GM21447 (cell line): ENCODE measurements at regions not wholly inside any gene's neighbourhood (a gene's known extent, or its start where the extent isn't known, plus 50 kb on each side); places are given as distances from the start of the nearest gene placed in this dataset.
"Not testable (repeated sequence)": the region's sequence is repeated elsewhere in the genome, so short reads cannot be mapped to it uniquely, and the experiment has no call there.

ENCODE experiments used
- ATAC-seq: cut with Tn5 transposase; IDR thresholded peaks from one replicate; pipeline ENCODE4 v1.9.1; 2021; ENCODE audit not compliant: unreplicated experiment

GRCh38 chr3:28139288-28139687 lies 102.1 kb upstream of the CMC1 start:
- ATAC-seq, result no peak

- ATAC-seq, result no peak
These were observed 101.3 kb upstream of the CMC1 start for GRCh38 chr3:28139967-28140634.

- ATAC-seq, result no peak
These were observed 100.8 kb upstream of the CMC1 start for GRCh38 chr3:28140664-28141063.

DNA sequence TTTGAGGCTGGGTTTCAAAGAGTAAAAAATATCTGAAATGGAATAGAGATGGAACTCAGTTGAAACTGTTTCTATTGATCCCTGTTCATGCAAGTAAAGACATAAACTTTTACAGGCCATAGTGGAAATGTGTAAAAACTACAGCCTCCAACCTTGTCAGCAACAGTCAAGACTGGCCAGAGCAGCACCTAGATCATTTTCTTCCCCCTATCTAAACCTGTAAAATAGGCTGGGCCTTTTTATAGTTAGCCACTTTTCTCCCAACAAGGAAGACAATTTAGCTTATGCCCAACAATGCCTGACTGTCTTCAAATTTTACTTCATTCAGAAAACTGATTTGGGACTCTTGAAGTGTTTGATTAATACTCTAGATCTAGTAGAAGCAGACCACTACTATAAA lies 91.5 kb upstream of the CMC1 start:
- ATAC-seq, result no peak

DNA sequence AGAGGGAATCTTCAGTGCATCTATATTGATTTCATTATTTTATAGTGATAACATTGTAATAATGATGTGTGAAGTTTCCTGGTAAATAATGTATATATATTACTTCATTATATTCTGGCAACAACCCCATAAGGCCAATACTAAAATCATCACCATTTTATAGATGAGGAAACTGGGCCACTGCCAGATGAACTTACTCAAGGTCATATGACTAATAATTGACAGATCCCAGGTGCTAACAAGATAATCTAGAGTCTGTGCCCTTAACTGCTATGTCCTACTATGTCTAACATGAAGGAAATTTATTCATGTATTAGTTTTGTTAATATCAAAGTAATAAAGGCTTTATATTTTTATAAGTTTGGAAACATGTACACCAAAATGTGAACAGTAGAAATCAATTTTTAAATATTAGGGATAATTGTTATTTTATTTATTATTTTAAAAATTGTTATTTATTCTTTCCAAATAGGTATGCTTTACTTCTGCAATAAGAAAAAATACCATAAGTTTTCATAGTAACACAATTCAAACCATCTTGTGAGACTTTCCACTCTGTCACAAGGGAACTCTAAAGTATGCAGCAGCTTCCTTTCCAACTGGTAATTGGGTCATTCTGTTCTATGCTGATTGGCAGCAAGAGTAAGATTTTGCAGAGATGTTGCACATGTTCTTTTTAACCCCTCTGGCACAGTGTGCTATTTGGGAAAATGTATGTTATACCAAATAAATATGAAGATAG lies 90.8 kb upstream of the CMC1 start:
- ATAC-seq, result no peak

DNA sequence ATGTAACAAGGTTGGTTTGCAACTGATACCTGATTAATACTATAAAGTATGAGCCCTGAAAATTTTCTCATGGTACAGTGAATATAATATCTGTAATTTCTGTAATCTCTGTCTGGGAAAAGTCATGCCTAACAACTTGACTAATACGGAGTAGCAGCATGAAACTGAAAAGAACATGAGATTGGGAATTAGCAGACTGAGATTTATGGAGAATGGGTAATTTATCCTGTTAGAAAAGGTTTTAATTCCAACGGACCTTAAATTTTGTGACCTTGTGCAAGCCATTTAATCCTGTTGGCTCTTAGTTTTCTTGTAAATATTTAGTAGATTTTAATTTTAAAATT lies 90.2 kb upstream of the CMC1 start:
- no peak for ATAC-seq

GRCh38 chr3:28151608-28152228 lies 89.7 kb upstream of the CMC1 start:
- ATAC-seq, result peak; percentile 94

- ATAC-seq, result no peak
These were observed 85.8 kb upstream of the CMC1 start for GRCh38 chr3:28155631-28156030.

DNA sequence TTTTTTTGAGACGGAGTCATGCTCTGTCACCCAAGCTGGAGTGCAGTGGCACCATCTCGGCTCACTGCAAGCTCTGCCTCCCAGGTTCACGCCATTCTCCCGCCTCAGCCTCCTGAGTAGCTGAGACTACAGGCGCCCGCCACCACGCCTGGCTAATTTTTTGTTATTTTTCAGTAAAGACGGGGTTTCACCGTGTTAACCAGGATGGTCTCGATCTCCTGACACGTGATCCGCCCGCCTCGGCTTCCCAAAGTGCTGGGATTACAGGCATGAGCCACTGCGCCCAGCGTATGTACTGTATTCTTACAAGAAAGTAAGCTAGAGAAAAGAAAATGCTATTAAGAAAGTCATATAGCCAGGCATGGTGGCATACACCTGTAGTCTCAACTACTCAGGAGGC lies 84.8 kb upstream of the CMC1 start:
- ATAC-seq, result not testable (repeated sequence)

DNA sequence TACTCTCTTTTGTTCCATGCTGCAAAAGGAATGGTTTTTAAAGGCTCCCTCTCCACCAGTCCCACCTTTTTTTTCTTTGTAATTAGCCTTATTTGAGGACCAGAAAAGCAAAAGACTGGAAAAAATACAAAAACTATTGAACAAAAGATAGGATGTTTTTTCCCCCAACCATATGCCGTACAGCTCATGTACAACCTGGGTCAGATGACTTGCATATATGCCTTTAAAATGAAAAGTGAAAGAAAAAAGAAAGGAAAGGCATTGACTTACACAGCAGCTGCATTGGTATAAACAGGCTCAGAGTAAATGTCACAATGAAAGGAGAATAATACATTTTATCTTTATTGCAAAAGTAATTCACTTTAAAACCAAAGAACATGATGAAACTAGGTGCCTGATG lies 69.5 kb upstream of the CMC1 start:
- peak; percentile 90 for ATAC-seq

DNA sequence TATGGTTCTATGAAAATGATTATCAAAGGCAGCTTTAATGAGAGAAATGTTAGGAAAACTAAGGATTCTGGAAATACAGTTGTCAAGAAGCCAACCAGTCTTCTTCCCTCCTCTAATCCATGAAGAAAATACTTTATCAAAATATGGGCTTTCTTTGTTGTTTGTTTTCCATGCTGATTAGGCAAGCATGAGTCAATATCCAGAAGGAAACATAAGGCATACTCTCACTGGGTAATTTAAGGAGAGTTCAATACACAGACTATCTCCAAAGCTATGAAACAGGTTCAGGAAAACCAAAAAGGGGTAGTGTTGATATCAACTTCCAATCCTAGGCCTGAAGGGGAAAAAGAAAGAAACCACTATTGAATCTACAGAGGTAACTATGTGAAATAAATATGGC lies 68.7 kb upstream of the CMC1 start:
- ATAC-seq, result no peak

GRCh38 chr3:28173836-28174235 lies 67.6 kb upstream of the CMC1 start:
- no peak for ATAC-seq

GRCh38 chr3:28186748-28187147 lies 54.7 kb upstream of the CMC1 start:
- no peak for ATAC-seq

DNA sequence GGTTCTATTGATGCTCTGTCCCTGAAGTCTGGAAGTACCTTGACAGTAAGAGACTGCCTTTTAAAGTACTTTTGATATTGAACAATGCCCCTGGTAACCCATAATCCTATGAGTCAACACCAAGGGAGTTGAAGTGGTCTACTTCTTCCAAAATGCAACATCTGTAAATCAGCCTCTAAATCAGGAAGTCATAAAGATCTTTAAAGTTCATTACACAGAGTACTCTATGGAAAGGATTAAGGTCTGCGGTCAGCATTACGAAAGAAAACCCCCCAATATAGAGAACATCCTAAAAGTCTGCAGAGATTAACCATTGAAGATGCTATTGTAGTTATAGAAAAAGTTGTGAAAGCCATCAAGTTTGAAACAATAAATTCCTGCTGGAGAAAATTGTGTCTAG lies 52.7 kb upstream of the CMC1 start:
- ATAC-seq, result no peak

GRCh38 chr3:28191363-28191762 lies 50.1 kb upstream of the CMC1 start:
- ATAC-seq, result no peak
